ENCODE measurements at regions not wholly inside any gene's neighbourhood (a gene's known extent, or its start where the extent isn't known, plus 50 kb on each side); places are given as distances from the start of the nearest gene placed in this dataset.
"Not testable (repeated sequence)": the region's sequence is repeated elsewhere in the genome, so short reads cannot be mapped to it uniquely, and the experiment has no call there.

DNA sequence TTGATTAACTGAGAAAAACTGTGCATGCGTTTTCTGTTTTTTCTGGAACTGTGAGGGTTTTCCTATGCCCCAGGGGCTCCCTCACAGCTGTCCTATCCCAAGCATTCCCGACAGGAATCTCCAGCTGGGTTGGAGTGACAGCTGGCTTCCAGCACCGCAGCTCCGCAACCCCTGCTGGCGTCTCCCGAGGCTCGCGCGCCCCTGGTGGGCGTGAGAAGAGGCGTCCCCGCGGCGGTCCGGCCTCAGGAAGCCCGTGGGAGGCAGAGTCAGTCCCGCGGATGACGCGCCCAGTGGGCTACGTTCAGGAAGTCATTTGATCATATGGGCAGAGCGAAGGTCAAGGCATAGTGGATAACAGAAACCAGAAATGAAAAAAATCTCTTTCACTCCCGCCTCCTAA lies 821.9 kb downstream of the SPATA31A1 start:
- TF ChIP-seq, protein P1, sequence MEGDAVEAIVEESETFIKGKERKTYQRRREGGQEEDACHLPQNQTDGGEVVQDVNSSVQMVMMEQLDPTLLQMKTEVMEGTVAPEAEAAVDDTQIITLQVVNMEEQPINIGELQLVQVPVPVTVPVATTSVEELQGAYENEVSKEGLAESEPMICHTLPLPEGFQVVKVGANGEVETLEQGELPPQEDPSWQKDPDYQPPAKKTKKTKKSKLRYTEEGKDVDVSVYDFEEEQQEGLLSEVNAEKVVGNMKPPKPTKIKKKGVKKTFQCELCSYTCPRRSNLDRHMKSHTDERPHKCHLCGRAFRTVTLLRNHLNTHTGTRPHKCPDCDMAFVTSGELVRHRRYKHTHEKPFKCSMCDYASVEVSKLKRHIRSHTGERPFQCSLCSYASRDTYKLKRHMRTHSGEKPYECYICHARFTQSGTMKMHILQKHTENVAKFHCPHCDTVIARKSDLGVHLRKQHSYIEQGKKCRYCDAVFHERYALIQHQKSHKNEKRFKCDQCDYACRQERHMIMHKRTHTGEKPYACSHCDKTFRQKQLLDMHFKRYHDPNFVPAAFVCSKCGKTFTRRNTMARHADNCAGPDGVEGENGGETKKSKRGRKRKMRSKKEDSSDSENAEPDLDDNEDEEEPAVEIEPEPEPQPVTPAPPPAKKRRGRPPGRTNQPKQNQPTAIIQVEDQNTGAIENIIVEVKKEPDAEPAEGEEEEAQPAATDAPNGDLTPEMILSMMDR (IDR thresholded peaks at IDR 0.05), result not testable (repeated sequence)
- not testable (repeated sequence) for TF ChIP-seq EZH2 (IDR thresholded peaks at IDR 0.05; ENCODE audit: borderline replicate concordance, insufficient read depth, low read depth, low read length, poor library complexity, severe bottlenecking)

All from B cell (primary cell).